HEK293T (cell line): ENCODE measurements at regions not wholly inside any gene's neighbourhood (a gene's known extent, or its start where the extent isn't known, plus 50 kb on each side); places are given as distances from the start of the nearest gene placed in this dataset.
"Not testable (repeated sequence)": the region's sequence is repeated elsewhere in the genome, so short reads cannot be mapped to it uniquely, and the experiment has no call there.

Experiments
- BHLHE40 ChIP-seq: fragments of 450-650 bp; IDR thresholded peaks from 2 replicates; pipeline ENCODE4 v1.6.1; 2016; ENCODE audit warnings: mild to moderate bottlenecking, moderate library complexity, borderline replicate concordance
- ELF4 ChIP-seq: fragments of 450-650 bp; IDR thresholded peaks from 2 replicates; pipeline ENCODE4 v1.6.1; 2017; ENCODE audit warnings: antibody characterized with exemption
- FOXA1 ChIP-seq: fragments of 450-650 bp; IDR thresholded peaks from 2 replicates; pipeline ENCODE4 v1.6.1; 2016; ENCODE audit warnings: mild to moderate bottlenecking
- FOXK2 ChIP-seq: fragments of 450-650 bp; IDR thresholded peaks from 2 replicates; pipeline ENCODE4 v1.6.1; 2016; ENCODE audit warnings: mild to moderate bottlenecking
- NFRKB ChIP-seq: fragments of 450-650 bp; IDR thresholded peaks from 2 replicates; pipeline ENCODE4 v1.6.1; 2016; ENCODE audit warnings: mild to moderate bottlenecking, moderate library complexity
- SP1 ChIP-seq: fragments of 450-650 bp; IDR thresholded peaks from 2 replicates; pipeline ENCODE4 v1.6.1; 2017
- SUZ12 ChIP-seq: fragments of 450-650 bp; IDR thresholded peaks from 2 replicates; pipeline ENCODE4 v1.6.1; 2016; ENCODE audit warnings: mild to moderate bottlenecking
- TARDBP ChIP-seq: fragments of 450-650 bp; IDR thresholded peaks from 2 replicates; pipeline ENCODE4 v1.6.1; 2016

GRCh38 chr5:96103829-96104228 is 142.2 kb upstream of the ELL2 start:
- not testable (repeated sequence) for TF ChIP-seq FOXA1, SP1, FOXK2, SUZ12, TARDBP, ELF4, BHLHE40, NFRKB
